ENCODE measurements at regions not wholly inside any gene's neighbourhood (a gene's known extent, or its start where the extent isn't known, plus 50 kb on each side); places are given as distances from the start of the nearest gene placed in this dataset.

DNA sequence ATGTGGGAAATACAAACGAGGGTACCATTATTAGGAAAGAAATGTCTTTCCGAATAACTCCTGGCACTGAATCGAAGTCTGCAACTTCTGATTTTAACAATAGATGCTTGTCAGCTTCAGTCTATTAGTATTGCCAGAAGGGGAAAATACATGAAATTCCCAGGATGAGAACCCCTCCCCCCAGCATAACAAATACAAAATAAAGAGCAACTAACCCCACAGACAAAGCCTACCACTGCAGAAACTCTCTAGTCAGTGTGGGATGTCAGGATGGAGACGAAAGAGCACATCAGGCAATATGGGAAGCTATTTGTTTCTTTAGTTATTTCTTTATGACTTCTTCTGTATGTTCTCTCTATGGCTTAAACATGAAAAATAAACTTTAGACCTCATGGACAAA lies 365.0 kb upstream of the CDH2 start:
- H2BK15ac ChIP-seq (ENCODE audit: low read depth, low read length) = no peak overlapping the region
- no peak overlapping the region for H3K9ac ChIP-seq (ENCODE audit: extremely low read depth, insufficient read length, low read length)
- no peak overlapping the region for H3K27ac ChIP-seq (ENCODE audit: insufficient read length, low read depth, low read length)
- H2AK5ac ChIP-seq (ENCODE audit: insufficient read length, low read length) = no peak overlapping the region
- no peak overlapping the region for H4K8ac ChIP-seq (replicated peaks; ENCODE audit: insufficient read length, low read depth, low read length)
- H3T11ph ChIP-seq (ENCODE audit: low read length) = no peak overlapping the region
- H2BK20ac ChIP-seq (ENCODE audit: low read depth, low read length, poor library complexity, severe bottlenecking) = no peak overlapping the region
- no peaks in the 10 kb centered on the region for H3K9me3 ChIP-seq (ENCODE audit: control insufficient read depth, low read depth, low read length)
- no peak overlapping the region for H2AFZ ChIP-seq (ENCODE audit: low read length)
- no peak for DNase-seq
- Mint-ChIP-seq H3K9me3 (no peaks in the 10 kb centered on the region), H3K36me3 (ENCODE audit: insufficient read depth in 1 of 3, low read depth in 3 of 3) (no peaks in the 10 kb centered on the region), H3K4me3 (no peak overlapping the region), H3K27ac (no peak overlapping the region), H3K4me1 (peaks cover 6 to 15% of the 10 kb centered on the region in 2 experiments), H3K27me3 (ENCODE audit: low read depth) (no peaks in the 10 kb centered on the region)
- no peaks in the 10 kb centered on the region for H4K20me1 ChIP-seq (ENCODE audit: control insufficient read depth, insufficient read depth, insufficient read length)
- no peak overlapping the region for H3K4me2 ChIP-seq (ENCODE audit: insufficient read depth, insufficient read length, low read length)
- H3K4me1 ChIP-seq (ENCODE audit: insufficient read depth, low read length) = no peaks in the 10 kb centered on the region
- H2BK12ac ChIP-seq (ENCODE audit: insufficient read length, low read depth, low read length) = no peak overlapping the region
- no peak overlapping the region for H3K23ac ChIP-seq (ENCODE audit: insufficient read length, low read depth, low read length)
- H3K14ac ChIP-seq (ENCODE audit: insufficient read depth, low read length) = no peak overlapping the region
- no peak overlapping the region for H2BK120ac ChIP-seq (ENCODE audit: low read depth, low read length, poor library complexity, severe bottlenecking)
- no peaks in the 10 kb centered on the region for H3K27me3 ChIP-seq (ENCODE audit: insufficient read depth, low read length)
- no peaks in the 10 kb centered on the region for H3K79me2 ChIP-seq (ENCODE audit: insufficient read depth, low read length)
- no peak overlapping the region for H3K56ac ChIP-seq (ENCODE audit: insufficient read length, low read depth, low read length)
- H3K4ac ChIP-seq (ENCODE audit: low read depth, low read length) = no peak overlapping the region
- no CpG with 5 or more reads among the region's 4 CpGs for WGBS (ENCODE audit: extremely low coverage, insufficient read length, low lambda C conversion rate)
- no peak overlapping the region for H3K18ac ChIP-seq (ENCODE audit: insufficient read length, low read depth, low read length)
- H4K91ac ChIP-seq (ENCODE audit: insufficient read length, low read depth, low read length) = no peak overlapping the region
- no peaks in the 10 kb centered on the region for H3K23me2 ChIP-seq (ENCODE audit: insufficient read length, low read depth, low read length, poor library complexity, severe bottlenecking)
- TF ChIP-seq, protein P1, sequence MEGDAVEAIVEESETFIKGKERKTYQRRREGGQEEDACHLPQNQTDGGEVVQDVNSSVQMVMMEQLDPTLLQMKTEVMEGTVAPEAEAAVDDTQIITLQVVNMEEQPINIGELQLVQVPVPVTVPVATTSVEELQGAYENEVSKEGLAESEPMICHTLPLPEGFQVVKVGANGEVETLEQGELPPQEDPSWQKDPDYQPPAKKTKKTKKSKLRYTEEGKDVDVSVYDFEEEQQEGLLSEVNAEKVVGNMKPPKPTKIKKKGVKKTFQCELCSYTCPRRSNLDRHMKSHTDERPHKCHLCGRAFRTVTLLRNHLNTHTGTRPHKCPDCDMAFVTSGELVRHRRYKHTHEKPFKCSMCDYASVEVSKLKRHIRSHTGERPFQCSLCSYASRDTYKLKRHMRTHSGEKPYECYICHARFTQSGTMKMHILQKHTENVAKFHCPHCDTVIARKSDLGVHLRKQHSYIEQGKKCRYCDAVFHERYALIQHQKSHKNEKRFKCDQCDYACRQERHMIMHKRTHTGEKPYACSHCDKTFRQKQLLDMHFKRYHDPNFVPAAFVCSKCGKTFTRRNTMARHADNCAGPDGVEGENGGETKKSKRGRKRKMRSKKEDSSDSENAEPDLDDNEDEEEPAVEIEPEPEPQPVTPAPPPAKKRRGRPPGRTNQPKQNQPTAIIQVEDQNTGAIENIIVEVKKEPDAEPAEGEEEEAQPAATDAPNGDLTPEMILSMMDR (conservative IDR thresholded peaks at IDR 0.05) = no peak
- no peaks in the 10 kb centered on the region for H3K79me1 ChIP-seq (ENCODE audit: insufficient read depth, low read depth, low read length, poor library complexity, severe bottlenecking)
- no peak overlapping the region for H4K5ac ChIP-seq (ENCODE audit: insufficient read length, low read depth, low read length)
- H2BK5ac ChIP-seq (ENCODE audit: insufficient read length, low read length) = no peak overlapping the region
